ENCODE measurements at regions not wholly inside any gene's neighbourhood (a gene's known extent, or its start where the extent isn't known, plus 50 kb on each side); places are given as distances from the start of the nearest gene placed in this dataset.

GRCh38 chr2:211128287-211128686, 571.9 kb downstream of the CPS1 start:
- no peak for DNase-seq (ENCODE audit: low read depth)
- H3K4me3 ChIP-seq (ENCODE audit: low read depth, low read length) = no peak overlapping the region
- no peak for TF ChIP-seq CTCF (IDR thresholded peaks at IDR 0.05; ENCODE audit: low read depth, low read length, missing control alignments)

DNA sequence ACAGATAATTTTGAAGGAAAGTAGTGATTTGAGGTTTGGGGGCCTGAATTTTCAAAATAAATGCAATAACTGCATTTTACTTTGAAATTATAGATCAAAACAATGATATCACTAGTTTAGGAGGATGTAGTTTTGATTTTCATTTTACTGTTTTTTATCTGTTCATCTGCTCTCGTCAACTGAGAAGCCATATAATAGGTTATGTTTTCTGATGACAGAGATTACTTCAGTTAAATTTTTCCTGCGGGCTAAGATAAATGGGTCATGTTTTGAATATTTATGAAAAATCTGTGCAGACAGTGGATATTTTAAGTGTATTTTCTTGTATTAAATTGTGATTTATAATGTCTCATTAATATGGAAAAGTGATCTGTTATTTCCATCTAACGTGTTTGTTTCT, 573.4 kb downstream of the CPS1 start:
- no peak for DNase-seq (ENCODE audit: low read depth)
- no peak for TF ChIP-seq CTCF (IDR thresholded peaks at IDR 0.05; ENCODE audit: low read depth, low read length, missing control alignments)

GRCh38 chr2:211132046-211132445, 575.6 kb downstream of the CPS1 start:
- no peak for TF ChIP-seq CTCF (IDR thresholded peaks at IDR 0.05; ENCODE audit: low read depth, low read length, missing control alignments)
- DNase-seq (ENCODE audit: low read depth) = no peak
- H3K4me3 ChIP-seq (ENCODE audit: low read depth, low read length) = no peak overlapping the region

More for the DNA sequence above, 573.4 kb downstream of the CPS1 start:
- H3K4me3 ChIP-seq (ENCODE audit: low read depth, low read length) = no peak overlapping the region

DNA sequence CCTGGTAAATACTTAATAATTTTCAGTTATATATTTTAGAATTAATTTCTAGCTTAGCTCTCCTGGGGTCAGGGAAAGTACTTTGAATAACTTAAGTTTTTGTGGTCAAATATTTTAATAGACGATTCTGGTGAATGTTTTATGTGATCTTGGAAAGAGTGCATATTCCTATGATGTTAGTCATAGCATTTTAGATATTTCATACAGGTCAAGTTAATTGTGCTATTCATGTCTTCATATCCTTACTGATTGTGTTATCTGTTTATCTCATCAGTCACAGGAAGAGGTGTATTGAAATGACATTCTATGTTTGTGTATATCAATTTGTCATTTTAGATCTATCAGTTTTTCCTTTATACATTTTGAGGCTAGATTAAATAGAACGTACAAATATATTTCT, 576.2 kb downstream of the CPS1 start:
- no peak overlapping the region for H3K4me3 ChIP-seq (ENCODE audit: low read depth, low read length)
- DNase-seq (ENCODE audit: low read depth) = no peak
- TF ChIP-seq CTCF (IDR thresholded peaks at IDR 0.05; ENCODE audit: low read depth, low read length, missing control alignments) = no peak

DNA sequence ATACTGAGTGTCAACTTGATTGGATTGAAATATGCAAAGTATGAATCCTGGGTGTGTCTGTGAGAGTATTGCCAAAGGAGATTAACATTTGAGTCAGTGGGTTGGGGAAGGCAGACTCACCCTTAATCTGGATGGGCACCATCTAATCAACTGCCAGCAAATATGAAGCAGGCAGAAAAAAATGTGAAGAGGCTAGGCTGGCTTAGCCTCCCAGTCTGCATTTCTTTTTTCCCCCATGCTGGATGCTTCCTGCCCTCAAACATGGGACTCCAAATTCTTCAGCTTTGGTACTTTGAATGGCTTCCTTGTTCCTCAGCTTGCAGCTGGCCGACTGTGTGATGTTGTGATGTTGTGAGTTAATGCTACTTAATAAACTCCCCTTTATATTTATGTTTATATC, 577.4 kb downstream of the CPS1 start:
- no peak for TF ChIP-seq CTCF (IDR thresholded peaks at IDR 0.05; ENCODE audit: low read depth, low read length, missing control alignments)
- H3K4me3 ChIP-seq (ENCODE audit: low read depth, low read length) = no peak overlapping the region
- no peak for DNase-seq (ENCODE audit: low read depth)

- DNase-seq (ENCODE audit: low read depth) = no peak
- TF ChIP-seq CTCF (IDR thresholded peaks at IDR 0.05; ENCODE audit: low read depth, low read length, missing control alignments) = no peak
- H3K4me3 ChIP-seq (ENCODE audit: low read depth, low read length) = no peak overlapping the region
Measured at GRCh38 chr2:211138551-211138950, 582.2 kb downstream of the CPS1 start.

GRCh38 chr2:211141646-211142045, 585.2 kb downstream of the CPS1 start:
- no peak for DNase-seq (ENCODE audit: low read depth)
- no peak for TF ChIP-seq CTCF (IDR thresholded peaks at IDR 0.05; ENCODE audit: low read depth, low read length, missing control alignments)
- no peak overlapping the region for H3K4me3 ChIP-seq (ENCODE audit: low read depth, low read length)

Measured in GM12864 (cell line).